ENCODE measurements at regions not wholly inside any gene's neighbourhood (a gene's known extent, or its start where the extent isn't known, plus 50 kb on each side); places are given as distances from the start of the nearest gene placed in this dataset.

DNA sequence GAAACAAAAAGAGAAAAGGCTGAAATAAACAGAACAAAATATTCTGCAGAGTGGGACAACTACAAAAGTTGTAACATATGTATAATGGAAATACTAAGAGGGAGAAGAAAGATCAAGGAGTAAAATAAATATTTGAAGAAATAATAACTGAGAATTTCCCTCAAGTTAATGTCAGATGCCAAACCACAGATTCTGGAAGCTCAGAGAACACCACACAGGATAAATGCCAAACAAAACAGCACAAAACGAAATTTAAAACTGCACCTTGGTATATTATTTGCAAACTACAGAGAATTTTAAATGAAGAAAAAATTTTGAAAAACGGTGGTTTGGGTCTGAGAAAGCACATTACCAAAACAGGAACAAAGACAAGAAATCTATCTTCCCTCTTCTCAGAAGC, 1588.9 kb upstream of the TMEFF2 start:
- H3K4me3 Mint-ChIP-seq (ENCODE audit: unreplicated experiment), result no peak overlapping the region
- Histone ChIP-seq H3K36me3 (ENCODE audit: insufficient read depth, low read length) (no peaks in the 10 kb centered on the region), H3K27me3 (ENCODE audit: insufficient read depth, low read length) (no peaks in the 10 kb centered on the region), H3K4me1 (ENCODE audit: insufficient read depth, low read length) (no peaks in the 10 kb centered on the region), H3K4me2 (ENCODE audit: low read length) (no peak overlapping the region), H3K79me2 (ENCODE audit: insufficient read depth, low read length) (no peaks in the 10 kb centered on the region), H3K27ac (ENCODE audit: low read depth, low read length) (no peak overlapping the region), H2AFZ (ENCODE audit: low read depth, low read length) (no peak overlapping the region), H3K9ac (ENCODE audit: low read length) (no peak overlapping the region), H4K20me1 (ENCODE audit: insufficient read depth, low read length) (no peaks in the 10 kb centered on the region), H3K9me3 (ENCODE audit: insufficient read depth, low read depth, low read length) (no peaks in the 10 kb centered on the region), H3K4me3 (ENCODE audit: insufficient read depth, low read depth, low read length) (no peak overlapping the region)
- no peak overlapping the region for H3K27ac Mint-ChIP-seq (ENCODE audit: unreplicated experiment)
- no peak for TF ChIP-seq EZH2 (IDR thresholded peaks at IDR 0.05; ENCODE audit: insufficient read depth, low read length)
- TF ChIP-seq, protein P1, sequence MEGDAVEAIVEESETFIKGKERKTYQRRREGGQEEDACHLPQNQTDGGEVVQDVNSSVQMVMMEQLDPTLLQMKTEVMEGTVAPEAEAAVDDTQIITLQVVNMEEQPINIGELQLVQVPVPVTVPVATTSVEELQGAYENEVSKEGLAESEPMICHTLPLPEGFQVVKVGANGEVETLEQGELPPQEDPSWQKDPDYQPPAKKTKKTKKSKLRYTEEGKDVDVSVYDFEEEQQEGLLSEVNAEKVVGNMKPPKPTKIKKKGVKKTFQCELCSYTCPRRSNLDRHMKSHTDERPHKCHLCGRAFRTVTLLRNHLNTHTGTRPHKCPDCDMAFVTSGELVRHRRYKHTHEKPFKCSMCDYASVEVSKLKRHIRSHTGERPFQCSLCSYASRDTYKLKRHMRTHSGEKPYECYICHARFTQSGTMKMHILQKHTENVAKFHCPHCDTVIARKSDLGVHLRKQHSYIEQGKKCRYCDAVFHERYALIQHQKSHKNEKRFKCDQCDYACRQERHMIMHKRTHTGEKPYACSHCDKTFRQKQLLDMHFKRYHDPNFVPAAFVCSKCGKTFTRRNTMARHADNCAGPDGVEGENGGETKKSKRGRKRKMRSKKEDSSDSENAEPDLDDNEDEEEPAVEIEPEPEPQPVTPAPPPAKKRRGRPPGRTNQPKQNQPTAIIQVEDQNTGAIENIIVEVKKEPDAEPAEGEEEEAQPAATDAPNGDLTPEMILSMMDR (IDR thresholded peaks at IDR 0.05; ENCODE audit: insufficient read depth, low read depth, low read length), result no peak
- no peaks in the 10 kb centered on the region for H3K9me3 Mint-ChIP-seq (ENCODE audit: unreplicated experiment)
- no peaks in the 10 kb centered on the region for H3K27me3 Mint-ChIP-seq (ENCODE audit: low read depth, unreplicated experiment)
- H3K4me1 Mint-ChIP-seq (ENCODE audit: low read depth, unreplicated experiment), result peaks cover 2% of the 10 kb centered on the region
- no peak for FAIRE-seq
- no peaks in the 10 kb centered on the region for H3K36me3 Mint-ChIP-seq (ENCODE audit: low read depth, unreplicated experiment)
- DNase-seq (ENCODE audit: low read depth), result peak; percentile 21

DNA sequence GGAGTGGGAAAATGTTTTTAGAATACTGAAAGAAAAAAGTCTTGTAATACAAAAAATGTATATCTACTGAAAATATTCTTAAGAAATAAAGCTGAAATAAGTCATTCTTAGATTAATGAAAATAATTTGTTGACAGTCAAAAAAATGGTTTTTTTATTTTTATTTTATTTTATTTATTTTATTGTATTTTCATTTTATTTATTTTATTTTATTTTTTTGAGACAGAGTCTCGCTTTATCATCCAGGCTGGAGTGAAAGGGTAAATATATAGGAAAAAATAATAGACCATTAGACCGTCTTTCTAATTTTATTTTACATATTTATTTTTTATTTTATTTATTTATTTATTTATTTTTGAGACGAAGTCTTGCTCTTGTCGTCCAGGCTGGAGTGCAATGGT, 1583.6 kb upstream of the TMEFF2 start:
- TF ChIP-seq, protein P1 (IDR thresholded peaks at IDR 0.05; ENCODE audit: insufficient read depth, low read depth, low read length), result no peak
- no peak for TF ChIP-seq EZH2 (IDR thresholded peaks at IDR 0.05; ENCODE audit: insufficient read depth, low read length)
- Histone ChIP-seq H4K20me1 (ENCODE audit: insufficient read depth, low read length) (no peaks in the 10 kb centered on the region), H3K27ac (ENCODE audit: low read depth, low read length) (no peak overlapping the region), H3K4me1 (ENCODE audit: insufficient read depth, low read length) (no peaks in the 10 kb centered on the region), H3K9me3 (ENCODE audit: insufficient read depth, low read depth, low read length) (no peaks in the 10 kb centered on the region), H3K36me3 (ENCODE audit: insufficient read depth, low read length) (no peaks in the 10 kb centered on the region), H2AFZ (ENCODE audit: low read depth, low read length) (no peak overlapping the region), H3K27me3 (ENCODE audit: insufficient read depth, low read length) (no peaks in the 10 kb centered on the region), H3K9ac (ENCODE audit: low read length) (no peak overlapping the region), H3K79me2 (ENCODE audit: insufficient read depth, low read length) (no peaks in the 10 kb centered on the region), H3K4me3 (ENCODE audit: insufficient read depth, low read depth, low read length) (no peak overlapping the region), H3K4me2 (ENCODE audit: low read length) (no peak overlapping the region)
- H3K36me3 Mint-ChIP-seq (ENCODE audit: low read depth, unreplicated experiment), result no peaks in the 10 kb centered on the region
- H3K27ac Mint-ChIP-seq (ENCODE audit: unreplicated experiment), result no peak overlapping the region
- H3K4me3 Mint-ChIP-seq (ENCODE audit: unreplicated experiment), result no peak overlapping the region
- no peaks in the 10 kb centered on the region for H3K9me3 Mint-ChIP-seq (ENCODE audit: unreplicated experiment)
- peaks cover 2% of the 10 kb centered on the region for H3K4me1 Mint-ChIP-seq (ENCODE audit: low read depth, unreplicated experiment)
- FAIRE-seq (no peak), DNase-seq (ENCODE audit: low read depth) (no peak)
- no peaks in the 10 kb centered on the region for H3K27me3 Mint-ChIP-seq (ENCODE audit: low read depth, unreplicated experiment)

DNA sequence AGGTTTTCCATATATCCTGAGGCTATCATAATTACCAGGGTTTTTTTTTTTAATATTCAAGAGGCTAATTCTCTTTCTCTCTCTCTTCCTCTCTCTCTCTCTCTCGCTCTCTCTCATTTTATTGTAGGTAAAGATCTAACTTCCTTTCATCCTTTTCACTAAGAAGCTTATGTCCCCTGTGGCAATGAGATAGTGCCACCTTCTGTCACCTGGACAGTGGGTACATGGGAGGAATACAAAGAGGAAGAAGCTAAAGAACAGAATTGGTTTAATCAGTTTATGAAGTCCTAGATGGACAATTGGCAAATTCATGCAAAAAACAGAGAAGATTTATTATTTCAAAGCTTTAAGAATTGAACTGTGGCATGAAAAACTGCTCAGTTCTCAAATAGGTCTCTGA, 1582.3 kb upstream of the TMEFF2 start:
- Histone ChIP-seq H3K4me3 (ENCODE audit: insufficient read depth, low read depth, low read length) (no peak overlapping the region), H3K9me3 (ENCODE audit: insufficient read depth, low read depth, low read length) (no peaks in the 10 kb centered on the region), H3K9ac (ENCODE audit: low read length) (no peak overlapping the region), H4K20me1 (ENCODE audit: insufficient read depth, low read length) (no peaks in the 10 kb centered on the region), H3K27ac (ENCODE audit: low read depth, low read length) (no peak overlapping the region), H3K27me3 (ENCODE audit: insufficient read depth, low read length) (no peaks in the 10 kb centered on the region), H3K79me2 (ENCODE audit: insufficient read depth, low read length) (no peaks in the 10 kb centered on the region), H3K36me3 (ENCODE audit: insufficient read depth, low read length) (no peaks in the 10 kb centered on the region), H2AFZ (ENCODE audit: low read depth, low read length) (no peak overlapping the region), H3K4me1 (ENCODE audit: insufficient read depth, low read length) (no peaks in the 10 kb centered on the region), H3K4me2 (ENCODE audit: low read length) (no peak overlapping the region)
- FAIRE-seq (no peak), DNase-seq (ENCODE audit: low read depth) (no peak)
- Mint-ChIP-seq H3K9me3 (ENCODE audit: unreplicated experiment) (no peaks in the 10 kb centered on the region), H3K36me3 (ENCODE audit: low read depth, unreplicated experiment) (no peaks in the 10 kb centered on the region), H3K4me3 (ENCODE audit: unreplicated experiment) (no peak overlapping the region), H3K27me3 (ENCODE audit: low read depth, unreplicated experiment) (no peaks in the 10 kb centered on the region), H3K4me1 (ENCODE audit: low read depth, unreplicated experiment) (peaks cover 4% of the 10 kb centered on the region), H3K27ac (ENCODE audit: unreplicated experiment) (no peak overlapping the region)
- no peak for TF ChIP-seq EZH2 (IDR thresholded peaks at IDR 0.05; ENCODE audit: insufficient read depth, low read length)
- TF ChIP-seq, protein P1 (IDR thresholded peaks at IDR 0.05; ENCODE audit: insufficient read depth, low read depth, low read length), result no peak
